ENCODE measurements at regions not wholly inside any gene's neighbourhood (a gene's known extent, or its start where the extent isn't known, plus 50 kb on each side); places are given as distances from the start of the nearest gene placed in this dataset.

DNA sequence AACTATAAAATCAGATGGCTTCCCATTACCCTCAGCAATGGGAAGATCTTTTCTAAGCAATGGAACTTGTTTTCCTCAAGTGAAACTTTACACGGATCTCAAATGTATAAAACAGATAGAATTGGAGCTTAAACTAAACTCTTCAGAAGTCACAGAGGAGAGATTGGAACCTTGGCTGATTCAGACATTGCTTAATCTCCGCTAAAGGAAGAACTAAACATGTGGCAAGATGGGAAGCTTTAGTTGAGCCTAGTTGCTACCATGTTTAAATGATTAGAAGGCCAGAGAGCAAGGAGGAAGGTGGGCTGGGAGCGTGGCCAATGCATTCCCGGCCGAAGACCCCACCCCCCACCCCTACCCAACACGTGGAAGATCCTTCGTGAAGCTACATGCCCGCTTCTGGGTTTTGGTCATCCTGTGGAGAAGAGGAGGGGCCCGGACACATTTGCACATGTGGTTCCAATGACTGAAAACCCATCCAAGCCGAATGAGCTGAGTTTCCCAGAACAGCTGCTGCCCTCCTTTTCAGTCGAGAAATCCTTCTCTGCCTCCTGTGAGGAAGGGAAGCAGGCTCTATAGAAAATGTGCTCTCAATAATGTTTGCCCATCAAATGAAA lies 164.3 kb downstream of the MIS18A start:
- no peak for ATAC-seq
- Histone ChIP-seq H3K9me3 (no peaks in the 10 kb centered on the region), H3K27me3 (no peaks in the 10 kb centered on the region), H3K36me3 (no peaks in the 10 kb centered on the region), H3K4me1 (no peaks in the 10 kb centered on the region), H3K27ac (no peak overlapping the region), H3K4me3 (no peak overlapping the region)
- WGBS, 2 donors = 64 to 78% methylated on average over 11 of the region's 11 CpGs
- DNase-seq = no peak
- no peak for FAIRE-seq
- intact Hi-C loops (cut with DNase I) = no loop called here
- TF ChIP-seq, protein P1, sequence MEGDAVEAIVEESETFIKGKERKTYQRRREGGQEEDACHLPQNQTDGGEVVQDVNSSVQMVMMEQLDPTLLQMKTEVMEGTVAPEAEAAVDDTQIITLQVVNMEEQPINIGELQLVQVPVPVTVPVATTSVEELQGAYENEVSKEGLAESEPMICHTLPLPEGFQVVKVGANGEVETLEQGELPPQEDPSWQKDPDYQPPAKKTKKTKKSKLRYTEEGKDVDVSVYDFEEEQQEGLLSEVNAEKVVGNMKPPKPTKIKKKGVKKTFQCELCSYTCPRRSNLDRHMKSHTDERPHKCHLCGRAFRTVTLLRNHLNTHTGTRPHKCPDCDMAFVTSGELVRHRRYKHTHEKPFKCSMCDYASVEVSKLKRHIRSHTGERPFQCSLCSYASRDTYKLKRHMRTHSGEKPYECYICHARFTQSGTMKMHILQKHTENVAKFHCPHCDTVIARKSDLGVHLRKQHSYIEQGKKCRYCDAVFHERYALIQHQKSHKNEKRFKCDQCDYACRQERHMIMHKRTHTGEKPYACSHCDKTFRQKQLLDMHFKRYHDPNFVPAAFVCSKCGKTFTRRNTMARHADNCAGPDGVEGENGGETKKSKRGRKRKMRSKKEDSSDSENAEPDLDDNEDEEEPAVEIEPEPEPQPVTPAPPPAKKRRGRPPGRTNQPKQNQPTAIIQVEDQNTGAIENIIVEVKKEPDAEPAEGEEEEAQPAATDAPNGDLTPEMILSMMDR (IDR thresholded peaks at IDR 0.05) = no peak

DNA sequence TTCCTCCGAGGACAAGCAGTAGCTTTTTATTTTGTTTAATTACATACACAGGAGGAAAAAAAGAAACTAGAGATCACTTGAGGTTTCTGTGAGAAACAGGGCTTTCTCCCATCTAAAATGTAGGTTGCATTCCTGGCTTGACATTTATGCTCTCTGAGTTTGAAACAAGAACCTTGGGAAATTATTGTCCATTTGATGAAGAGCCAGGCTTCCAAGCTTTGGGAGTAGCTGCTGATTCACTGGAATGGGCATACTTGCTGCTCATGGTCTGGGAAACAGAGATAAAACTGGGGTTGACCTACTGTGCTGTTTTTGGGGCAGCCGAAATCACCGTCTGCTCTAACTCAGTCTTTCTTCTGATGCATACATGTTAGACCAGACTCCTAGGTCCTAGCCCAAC lies 165.4 kb downstream of the MIS18A start:
- Histone ChIP-seq H3K27ac (no peak overlapping the region), H3K36me3 (no peaks in the 10 kb centered on the region), H3K4me1 (no peaks in the 10 kb centered on the region), H3K4me3 (no peak overlapping the region), H3K27me3 (no peaks in the 10 kb centered on the region), H3K9me3 (no peaks in the 10 kb centered on the region)
- TF ChIP-seq, protein P1 (IDR thresholded peaks at IDR 0.05) = no peak
- 82 to 85% methylated on average over 3 of the region's 3 CpGs for WGBS, 2 donors
- FAIRE-seq (no peak), DNase-seq (no peak), ATAC-seq (no peak)
- intact Hi-C loops (cut with DNase I) = no loop called here

DNA sequence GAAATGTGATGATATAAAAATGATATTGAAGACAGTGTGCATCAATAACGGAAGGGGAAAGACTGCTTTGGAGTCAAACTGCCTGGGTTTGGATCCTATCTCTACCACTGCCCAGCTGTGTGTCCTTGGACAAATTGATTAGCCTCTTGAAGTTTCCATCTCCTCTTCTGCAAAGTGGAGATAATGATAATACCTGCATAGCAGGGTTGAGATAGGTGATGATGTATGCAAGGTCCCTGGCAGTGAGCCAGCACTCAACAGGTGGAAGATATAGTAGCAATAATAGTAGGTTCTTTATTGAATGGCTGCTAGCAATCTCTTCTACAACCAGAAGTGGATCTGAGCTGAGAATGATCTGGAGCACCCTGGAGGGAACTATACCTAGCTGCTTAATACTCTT lies 166.7 kb downstream of the MIS18A start:
- no peak overlapping the region for H3K27ac ChIP-seq
- intact Hi-C loops (cut with DNase I) = no loop called here
- no peaks in the 10 kb centered on the region for H3K4me1 ChIP-seq
- ATAC-seq (no peak), DNase-seq (no peak), FAIRE-seq (no peak)
- no peaks in the 10 kb centered on the region for H3K36me3 ChIP-seq
- 30 to 52% methylated on average over 1 of the region's 1 CpG for WGBS, 2 donors
- no peaks in the 10 kb centered on the region for H3K9me3 ChIP-seq
- H3K4me3 ChIP-seq = no peak overlapping the region
- TF ChIP-seq, protein P1 (IDR thresholded peaks at IDR 0.05) = no peak
- no peaks in the 10 kb centered on the region for H3K27me3 ChIP-seq

DNA sequence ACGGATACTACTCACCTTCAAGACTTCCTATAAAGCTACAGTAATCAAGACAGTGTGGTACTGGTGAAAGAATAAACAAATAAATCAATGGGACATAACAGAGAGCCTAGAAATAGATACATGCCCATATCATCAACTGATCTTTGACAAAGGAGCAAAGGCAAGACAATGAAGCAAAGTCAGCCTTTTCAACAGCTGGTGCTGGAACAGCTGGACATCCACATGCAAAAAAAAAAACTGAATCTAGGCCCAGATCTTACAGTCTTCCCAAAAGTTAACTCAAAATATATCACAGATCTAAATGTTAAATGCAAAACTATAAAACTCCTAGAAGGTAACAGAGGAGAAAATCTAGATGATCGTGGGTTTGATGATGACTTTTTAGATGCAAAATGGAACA lies 170.3 kb downstream of the MIS18A start:
- WGBS, 2 donors = 82 to 90% methylated on average over 2 of the region's 2 CpGs
- no peak for FAIRE-seq
- Histone ChIP-seq H3K27me3 (no peaks in the 10 kb centered on the region), H3K4me1 (no peaks in the 10 kb centered on the region), H3K36me3 (no peaks in the 10 kb centered on the region), H3K4me3 (no peak overlapping the region), H3K27ac (no peak overlapping the region), H3K9me3 (no peaks in the 10 kb centered on the region)
- TF ChIP-seq, protein P1 (IDR thresholded peaks at IDR 0.05) = no peak
- ATAC-seq = no peak
- intact Hi-C loops (cut with DNase I) = no loop called here
- DNase-seq = no peak

DNA sequence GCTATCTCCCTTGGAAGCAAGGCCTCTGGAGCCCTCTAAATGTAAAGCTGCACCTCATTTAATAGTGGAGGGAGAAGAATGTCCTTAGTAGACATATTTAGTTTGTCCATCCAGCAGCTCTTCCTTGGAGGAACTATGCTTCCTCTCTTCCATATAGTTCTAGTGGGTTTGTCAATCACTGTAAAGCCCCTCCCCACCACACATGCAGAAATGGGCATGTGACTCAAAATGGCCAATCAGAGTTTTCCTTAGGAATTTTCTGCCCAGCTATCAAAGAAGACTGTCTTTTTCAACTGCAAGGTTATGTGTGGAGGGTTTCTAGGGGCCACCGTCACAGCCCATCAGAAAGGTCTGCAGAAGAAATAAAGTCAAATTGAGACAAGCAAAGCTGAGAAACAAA lies 175.5 kb downstream of the MIS18A start:
- Histone ChIP-seq H3K36me3 (no peaks in the 10 kb centered on the region), H3K9me3 (no peaks in the 10 kb centered on the region), H3K27ac (no peak overlapping the region), H3K4me1 (no peaks in the 10 kb centered on the region), H3K4me3 (no peak overlapping the region), H3K27me3 (no peaks in the 10 kb centered on the region)
- ATAC-seq = no peak
- WGBS, 2 donors = 68 to 94% methylated on average over 1 of the region's 1 CpG
- FAIRE-seq = no peak
- TF ChIP-seq, protein P1 (IDR thresholded peaks at IDR 0.05) = no peak
- intact Hi-C loops (cut with DNase I) = no loop called here
- no peak for DNase-seq

Data from pancreas (tissue), 10 donors.